ENCODE measurements at regions not wholly inside any gene's neighbourhood (a gene's known extent, or its start where the extent isn't known, plus 50 kb on each side); places are given as distances from the start of the nearest gene placed in this dataset.

GRCh38 chr10:64419461-64419860 is 898.3 kb downstream of the REEP3 start:
- no peak for TF ChIP-seq CTCF (IDR thresholded peaks at IDR 0.05)
- TF ChIP-seq EP300 (IDR thresholded peaks at IDR 0.05) = no peak
